ENCODE measurements at regions not wholly inside any gene's neighbourhood (a gene's known extent, or its start where the extent isn't known, plus 50 kb on each side); places are given as distances from the start of the nearest gene placed in this dataset.

DNA sequence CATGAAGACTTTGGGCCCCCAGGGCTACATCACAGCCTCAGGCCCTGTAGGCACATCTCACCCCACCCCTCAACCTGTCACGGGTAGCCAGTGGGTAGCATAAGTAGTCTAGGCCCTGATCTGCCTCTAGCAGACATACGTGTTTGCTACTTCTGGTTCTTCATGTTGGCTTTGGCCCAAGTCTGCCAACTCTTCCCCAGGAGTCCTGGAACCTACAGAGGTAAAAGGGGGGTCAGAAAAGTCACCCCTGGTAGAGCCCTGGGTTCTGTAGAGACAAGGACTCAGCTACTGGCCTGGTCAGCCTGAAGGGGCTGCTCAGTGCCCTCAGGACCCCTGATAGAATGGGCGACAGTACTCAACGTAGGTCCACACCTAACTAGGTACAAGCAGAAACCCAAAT lies 67.5 kb upstream of the UNC5B start:
- H3K27ac ChIP-seq = no peak overlapping the region
- no peak for TF ChIP-seq CTCF (conservative IDR thresholded peaks at IDR 0.05)

DNA sequence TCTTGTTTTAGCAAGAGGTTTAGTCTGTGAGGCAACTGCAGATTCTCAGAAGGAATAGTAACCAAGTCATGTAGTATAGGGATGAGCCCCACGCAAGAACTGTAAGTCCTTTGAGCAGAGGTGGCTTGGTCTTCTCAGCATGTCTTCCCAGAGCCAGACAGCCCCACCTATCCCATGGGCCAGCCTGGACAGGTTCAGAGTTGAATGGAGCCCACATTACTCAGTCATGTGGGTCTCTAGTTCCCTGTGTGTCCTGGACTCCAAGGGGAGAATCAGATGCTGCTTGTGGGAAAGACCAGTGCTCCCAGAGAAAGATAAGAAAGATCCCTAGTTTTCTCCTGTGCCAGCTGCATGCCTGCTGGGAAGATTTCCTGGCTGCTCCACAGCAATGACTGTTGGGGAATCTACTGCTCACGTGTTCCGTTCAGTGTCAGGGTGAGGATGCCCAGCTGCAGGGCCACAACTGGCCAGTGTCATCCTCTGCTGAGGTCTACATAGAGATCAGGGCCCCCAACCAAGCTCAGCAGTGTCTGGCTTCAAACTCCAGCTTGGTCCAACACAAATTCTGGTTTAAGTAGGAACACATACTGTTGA lies 66.9 kb upstream of the UNC5B start:
- H3K27ac ChIP-seq = no peak overlapping the region
- TF ChIP-seq CTCF (conservative IDR thresholded peaks at IDR 0.05) = no peak

DNA sequence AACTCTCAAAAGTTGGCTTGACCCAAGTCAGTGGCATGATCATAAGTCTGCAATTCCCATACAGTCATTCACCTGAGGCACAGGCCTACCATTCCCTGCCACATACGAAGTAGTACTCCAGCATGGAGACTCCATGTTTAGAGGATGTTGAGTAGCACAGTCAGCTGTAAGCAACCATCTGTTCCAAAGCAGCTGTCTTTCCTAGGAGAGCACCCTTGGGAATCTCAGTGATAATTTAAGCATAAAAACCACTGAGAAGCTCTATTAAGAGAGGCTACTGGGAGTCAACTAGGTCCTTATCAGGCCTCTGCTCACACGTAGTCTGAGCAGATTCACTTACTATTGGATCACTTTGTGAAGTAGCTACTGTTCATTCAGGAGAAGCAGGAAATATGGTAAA lies 61.6 kb upstream of the UNC5B start:
- H3K27ac ChIP-seq = no peak overlapping the region

GRCh38 chr10:71152043-71152442 lies 60.3 kb upstream of the UNC5B start:
- no peak for TF ChIP-seq CTCF (conservative IDR thresholded peaks at IDR 0.05)
- no peak overlapping the region for H3K27ac ChIP-seq

More for the DNA sequence above, 61.6 kb upstream of the UNC5B start:
- TF ChIP-seq CTCF (conservative IDR thresholded peaks at IDR 0.05) = no peak

DNA sequence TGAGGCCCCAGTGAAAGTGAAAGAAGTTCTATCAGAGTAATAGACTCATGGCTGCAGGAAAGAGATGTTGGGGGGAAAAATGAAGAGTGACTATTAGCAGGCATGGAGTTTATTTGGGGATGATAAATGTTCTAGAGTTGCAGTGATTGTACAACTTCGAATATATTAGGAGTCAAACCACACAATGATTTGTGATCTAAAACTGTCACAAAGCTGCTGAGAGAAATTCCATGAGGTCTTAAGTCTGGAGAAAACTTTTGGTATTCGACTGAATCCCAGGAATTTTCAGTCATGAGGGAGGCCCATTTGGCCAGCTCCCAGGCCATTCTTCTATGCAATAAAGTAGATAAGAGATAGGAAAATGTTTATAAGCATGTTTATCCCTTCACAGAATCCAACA lies 55.9 kb upstream of the UNC5B start:
- no peak for TF ChIP-seq CTCF (conservative IDR thresholded peaks at IDR 0.05)
- no peak overlapping the region for H3K27ac ChIP-seq

- no peak overlapping the region for H3K27ac ChIP-seq
- no peak for TF ChIP-seq CTCF (conservative IDR thresholded peaks at IDR 0.05)
Measured at GRCh38 chr10:71157435-71157834, 54.9 kb upstream of the UNC5B start.

DNA sequence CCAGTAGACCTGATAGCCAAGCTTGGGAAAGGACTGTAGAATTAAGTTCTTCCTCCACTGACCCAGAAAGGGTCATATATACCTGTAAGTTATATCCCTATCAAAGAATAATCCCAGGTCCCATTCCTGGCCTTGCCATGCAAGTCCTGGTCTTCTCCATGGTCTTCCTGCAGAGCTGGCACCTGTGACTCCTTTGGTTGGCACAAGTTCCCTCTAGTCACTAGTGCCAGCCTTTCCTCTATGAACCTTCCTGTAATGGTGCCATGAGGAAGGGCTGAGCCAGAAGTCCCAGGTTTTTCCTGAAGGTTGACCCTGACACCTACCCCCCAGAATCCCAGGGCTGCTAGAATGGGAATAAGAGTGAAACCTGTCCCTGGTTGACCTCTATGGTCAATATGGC lies 54.1 kb upstream of the UNC5B start:
- TF ChIP-seq CTCF (conservative IDR thresholded peaks at IDR 0.05) = no peak
- no peak overlapping the region for H3K27ac ChIP-seq
